CD4-positive, alpha-beta T cell treated with Interleukin-6 at 100 ng/mL for 8 hours (primary cell): ENCODE measurements at regions not wholly inside any gene's neighbourhood (a gene's known extent, or its start where the extent isn't known, plus 50 kb on each side); places are given as distances from the start of the nearest gene placed in this dataset.
"Not testable (repeated sequence)": the region's sequence is repeated elsewhere in the genome, so short reads cannot be mapped to it uniquely, and the experiment has no call there.

Experiments used
- DNase-seq: peaks from one replicate; pipeline ENCODE4 v3.0.0-alpha.2; 2020; ENCODE audit warnings: mixed read lengths, low spot score

- no peak for DNase-seq
Observed at GRCh38 chrX:122203399-122203798, 980.7 kb upstream of the GRIA3 start.

- DNase-seq = no peak
Observed at GRCh38 chrX:122218666-122219065, 965.4 kb upstream of the GRIA3 start.

- no peak for DNase-seq
Observed at GRCh38 chrX:122219226-122219625, 964.9 kb upstream of the GRIA3 start.

- DNase-seq = no peak
Observed at GRCh38 chrX:122219735-122220134, 964.3 kb upstream of the GRIA3 start.

GRCh38 chrX:122220644-122221373 lies 963.3 kb upstream of the GRIA3 start:
- no peak for DNase-seq

GRCh38 chrX:122221810-122222209 lies 962.3 kb upstream of the GRIA3 start:
- DNase-seq = not testable (repeated sequence)

GRCh38 chrX:122224137-122224536 lies 959.9 kb upstream of the GRIA3 start:
- not testable (repeated sequence) for DNase-seq

DNA sequence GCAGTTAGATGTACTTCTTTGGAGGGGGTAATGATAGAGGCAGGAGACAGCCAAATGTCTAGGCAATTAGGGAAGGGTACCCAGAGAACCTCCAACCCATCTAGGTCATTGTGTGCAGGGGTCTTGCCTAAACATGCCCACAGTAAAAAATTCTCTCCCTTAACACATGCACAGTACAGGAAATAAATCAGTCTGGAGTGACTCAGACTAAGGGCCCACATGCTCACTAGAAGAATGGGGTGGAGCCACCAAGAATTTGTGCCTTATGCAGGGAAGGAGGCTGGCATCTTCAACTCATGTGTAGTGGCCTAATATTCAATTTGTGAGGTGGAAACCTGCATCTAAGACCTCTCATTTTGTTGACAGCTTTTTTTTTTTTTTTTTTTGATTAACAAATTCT lies 945.3 kb upstream of the GRIA3 start:
- no peak for DNase-seq

- no peak for DNase-seq
Observed at GRCh38 chrX:122241959-122242358, 942.1 kb upstream of the GRIA3 start.

DNA sequence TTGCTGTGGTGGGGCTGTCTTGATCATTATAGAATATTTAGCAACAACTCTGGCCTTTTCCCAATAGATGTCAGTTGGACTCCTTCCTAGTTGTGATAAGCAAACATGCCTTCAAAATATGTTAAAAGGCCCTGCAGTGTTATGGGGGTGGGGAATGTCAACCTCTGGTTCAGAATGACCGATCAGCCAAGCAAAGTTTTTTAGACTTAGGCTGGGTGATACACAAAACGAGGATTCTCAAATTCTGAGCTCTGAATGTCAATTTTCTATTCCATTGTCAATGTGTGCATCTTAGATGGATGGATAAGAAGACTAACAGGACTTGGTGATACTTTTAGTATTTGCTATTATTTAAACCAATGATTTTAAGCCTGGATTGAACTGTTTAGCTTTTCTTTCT lies 940.0 kb upstream of the GRIA3 start:
- DNase-seq = no peak

- no peak for DNase-seq
Observed at GRCh38 chrX:122245175-122245574, 938.9 kb upstream of the GRIA3 start.

GRCh38 chrX:122245943-122246342 lies 938.1 kb upstream of the GRIA3 start:
- no peak for DNase-seq

DNA sequence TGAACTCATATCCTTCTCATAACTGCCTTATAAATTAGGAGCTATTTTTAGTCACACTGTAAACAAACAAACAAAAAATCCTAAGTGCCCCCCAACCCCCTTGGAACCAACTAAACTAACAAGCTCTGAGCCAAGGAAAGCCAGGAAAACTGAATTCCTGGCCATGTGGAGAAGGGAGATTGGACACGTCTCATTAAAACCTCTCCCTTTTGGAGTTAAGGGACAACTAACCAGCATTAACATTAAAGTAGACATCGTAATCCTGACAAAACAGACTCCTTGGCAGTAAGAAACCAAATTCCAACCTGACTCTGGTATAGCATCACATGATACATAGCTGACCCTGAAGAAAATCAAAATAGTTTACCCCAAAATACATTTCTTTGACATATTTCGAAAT lies 937.1 kb upstream of the GRIA3 start:
- DNase-seq = no peak

- DNase-seq = no peak
Observed at GRCh38 chrX:122248681-122249080, 935.4 kb upstream of the GRIA3 start.

DNA sequence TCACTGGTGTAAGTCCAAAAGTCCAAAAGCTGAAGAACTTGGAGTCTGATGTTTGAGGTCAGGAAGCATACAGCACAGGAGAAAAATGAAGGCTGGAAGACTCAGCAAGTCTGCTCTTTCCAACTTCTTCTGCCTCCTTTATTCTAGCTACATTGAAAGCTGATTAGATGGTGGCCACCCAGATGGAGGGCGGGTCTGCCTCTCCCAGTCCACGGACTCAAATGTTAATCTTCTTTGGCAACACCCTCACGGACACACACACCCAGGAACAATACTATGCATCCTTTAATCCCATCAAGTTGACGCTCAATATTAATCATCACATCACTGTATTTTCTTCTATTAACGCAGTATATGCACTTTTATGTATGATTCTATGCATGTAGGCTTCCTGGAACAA lies 931.6 kb upstream of the GRIA3 start:
- DNase-seq = no peak

GRCh38 chrX:122268353-122268752 lies 915.7 kb upstream of the GRIA3 start:
- DNase-seq = no peak

DNA sequence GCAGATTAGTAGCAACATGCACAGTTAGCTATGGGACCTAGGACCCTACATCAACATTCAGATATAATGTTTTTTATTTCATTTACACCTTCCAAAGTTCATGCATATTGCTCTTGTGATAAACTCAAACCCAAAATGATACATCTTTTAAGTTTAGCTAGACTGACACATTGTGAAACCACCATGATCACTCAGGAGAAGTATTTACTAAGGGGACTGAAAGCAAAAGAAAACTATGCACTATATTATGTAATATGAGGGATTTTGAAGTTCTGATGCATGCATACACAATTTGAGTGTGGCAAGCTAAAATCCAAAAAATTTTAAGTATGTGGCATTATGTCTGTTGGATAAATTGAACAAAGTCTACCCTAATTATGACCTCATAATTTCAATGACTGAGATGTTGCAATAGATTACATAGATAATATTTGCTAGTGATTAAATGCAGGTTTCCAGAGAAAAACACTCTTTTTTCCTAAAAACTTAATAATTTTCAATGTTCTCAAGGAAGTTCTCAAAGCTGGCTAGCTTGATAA lies 914.8 kb upstream of the GRIA3 start:
- DNase-seq = no peak

DNA sequence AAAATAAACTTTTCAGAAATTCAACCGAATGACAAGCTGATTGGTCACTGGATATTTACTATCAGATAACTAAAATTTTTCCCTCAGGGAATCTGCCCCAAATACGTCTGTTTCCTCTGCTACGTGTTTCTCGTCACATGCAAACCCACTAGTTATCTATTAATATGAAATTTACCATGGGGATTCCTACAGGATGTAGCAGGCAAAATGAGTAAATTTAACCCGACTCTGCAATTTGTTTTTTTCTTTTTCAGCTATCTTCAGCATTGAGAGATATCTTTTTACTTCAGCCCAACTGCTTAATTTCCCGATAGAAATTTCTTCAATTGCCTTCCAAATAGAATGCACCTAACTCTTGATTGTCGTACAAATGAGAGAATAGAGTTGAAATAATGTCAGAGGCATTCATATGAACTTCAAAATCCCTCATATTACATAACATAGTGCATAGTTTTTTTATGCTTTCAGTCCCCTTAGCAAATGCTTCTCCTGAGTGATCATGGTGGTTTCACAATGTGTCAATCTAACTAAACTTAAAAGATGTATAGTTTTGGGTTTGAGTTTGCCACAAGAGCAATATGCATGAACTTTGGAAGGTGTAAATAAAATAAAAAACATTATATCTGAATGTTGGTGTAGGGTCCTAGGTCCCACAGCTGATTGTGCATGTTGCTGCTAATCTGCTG lies 913.1 kb upstream of the GRIA3 start:
- DNase-seq = no peak

DNA sequence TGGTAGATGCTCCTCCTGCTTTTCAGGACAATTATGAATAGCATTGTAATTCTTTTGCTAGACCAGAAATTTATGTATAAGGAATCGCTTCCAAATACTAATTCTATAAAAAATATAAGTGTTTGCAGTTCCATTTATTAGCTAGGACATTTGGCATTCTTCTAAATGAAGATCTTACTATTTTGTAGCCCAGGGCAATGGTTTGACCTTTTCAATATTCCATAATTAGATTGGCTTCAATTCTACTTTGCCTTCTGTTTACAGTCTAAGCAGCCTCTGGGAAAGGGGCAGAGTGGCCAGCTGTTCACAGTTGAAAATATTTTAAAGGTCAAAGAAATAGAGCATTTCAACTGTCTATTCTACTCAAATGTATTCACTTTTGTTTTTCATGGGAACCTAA lies 912.1 kb upstream of the GRIA3 start:
- DNase-seq = no peak

GRCh38 chrX:122279746-122280145 lies 904.3 kb upstream of the GRIA3 start:
- DNase-seq = no peak

- not testable (repeated sequence) for DNase-seq
Observed at GRCh38 chrX:122299822-122300221, 884.3 kb upstream of the GRIA3 start.

- DNase-seq = no peak
Observed at GRCh38 chrX:122301491-122301890, 882.6 kb upstream of the GRIA3 start.

- DNase-seq = no peak
Observed at GRCh38 chrX:122303761-122304160, 880.3 kb upstream of the GRIA3 start.

DNA sequence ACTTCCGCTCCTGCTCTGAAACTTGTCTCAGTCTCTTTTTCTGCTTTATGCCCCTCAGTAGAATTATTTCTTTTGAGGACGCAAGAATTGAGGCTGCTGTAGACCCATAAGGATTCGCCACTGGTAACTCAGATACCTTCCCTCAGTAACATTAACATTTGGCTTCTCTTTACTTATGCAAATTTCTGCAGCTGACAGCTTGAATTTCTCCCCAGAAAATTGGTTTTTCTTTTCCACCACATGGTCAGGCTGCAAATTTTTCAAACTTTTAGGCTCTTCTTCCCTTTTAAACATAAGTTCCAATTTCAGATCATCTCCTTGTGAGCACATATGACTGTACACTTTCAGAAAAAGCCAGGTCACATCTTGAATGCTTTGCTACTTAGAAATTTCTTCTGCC lies 839.3 kb upstream of the GRIA3 start:
- no peak for DNase-seq
